ENCODE measurements at regions not wholly inside any gene's neighbourhood (a gene's known extent, or its start where the extent isn't known, plus 50 kb on each side); places are given as distances from the start of the nearest gene placed in this dataset.

DNA sequence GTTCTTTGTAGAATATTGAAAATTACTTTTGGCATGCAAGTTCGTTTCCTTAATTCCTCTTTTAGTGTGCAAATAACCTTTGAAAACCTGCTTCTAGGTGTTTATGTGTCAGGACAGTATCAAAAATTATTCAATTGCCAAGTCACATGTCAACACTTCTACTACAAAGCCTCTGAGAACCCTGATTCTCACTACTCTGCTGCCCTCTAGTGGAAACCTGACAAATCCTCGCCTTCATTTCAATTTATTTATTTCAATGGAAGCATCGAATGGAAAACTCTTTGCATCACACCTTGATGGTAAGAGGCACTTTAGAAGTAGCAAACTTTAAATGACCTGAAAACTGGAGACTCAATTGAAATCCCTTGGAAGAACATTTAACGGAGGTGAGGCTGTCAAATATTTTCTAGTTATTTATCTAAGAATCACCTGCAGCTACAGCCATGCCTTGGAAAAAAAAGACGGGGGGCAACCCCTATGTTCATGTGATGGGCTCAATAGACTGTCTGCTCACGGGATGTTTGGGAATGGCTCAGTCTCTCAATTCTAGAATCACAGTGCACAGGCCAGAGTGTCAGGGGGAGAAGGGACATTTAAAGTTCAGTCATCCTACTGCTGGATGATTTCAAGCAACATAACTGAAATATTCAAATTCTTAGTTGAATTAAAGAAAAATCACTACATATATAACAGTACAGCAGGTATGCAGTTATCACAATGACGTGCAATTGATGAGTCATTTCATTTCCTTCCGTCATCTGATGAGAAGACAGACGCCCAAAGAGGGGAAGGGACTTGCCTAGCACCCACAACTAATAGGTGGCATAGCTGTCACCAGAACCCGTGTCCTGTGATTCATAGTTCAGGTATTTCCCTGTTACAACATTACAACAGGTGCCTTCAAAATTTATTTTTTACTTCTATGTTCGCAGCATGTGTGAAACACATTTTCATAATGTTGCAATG lies 563.9 kb downstream of the TOX3 start:
- dilution Hi-C loops (cut with MboI; ENCODE audit: extremely low pct_ligation_motif_present, low sequenced_read_pairs), result no loop called here
- BruUV-seq (replicated peaks), result no TSS peak
- Histone ChIP-seq H2AFZ (ENCODE audit: low read depth, low read length) (no peak overlapping the region), H3K27ac (ENCODE audit: insufficient read depth, low read depth, low read length) (no peak overlapping the region), H3K9ac (replicated peaks; ENCODE audit: extremely low read depth, insufficient read depth, low read length) (no peak overlapping the region), H3K36me3 (ENCODE audit: control insufficient read depth in 2 of 2, extremely low read depth in 1 of 2, insufficient read depth in 2 of 2, low read length in 2 of 2) (no peaks in the 10 kb centered on the region), H3K4me3 (replicated peaks in 1 of 3; ENCODE audit: insufficient read depth in 1 of 3, low read depth in 1 of 3, low read length in 3 of 3) (no peak overlapping the region), H3K27me3 (ENCODE audit: control insufficient read depth in 2 of 2, insufficient read depth in 2 of 2, low read length in 2 of 2) (no peaks in the 10 kb centered on the region), H4K20me1 (replicated peaks; ENCODE audit: control insufficient read depth, extremely low read depth, insufficient read depth, low read length) (no peaks in the 10 kb centered on the region), H3K4me2 (ENCODE audit: insufficient read depth, low read length) (no peak overlapping the region), H3K9me3 (replicated peaks; ENCODE audit: control insufficient read depth, insufficient read depth, low read length) (no peaks in the 10 kb centered on the region), H3K4me1 (ENCODE audit: control insufficient read depth, extremely low read depth, insufficient read depth, low read length) (no peaks in the 10 kb centered on the region), H3K79me2 (ENCODE audit: control insufficient read depth, insufficient read depth, low read length) (no peaks in the 10 kb centered on the region), H3K9me1 (replicated peaks; ENCODE audit: control insufficient read depth, extremely low read depth, insufficient read depth, low read length) (no peaks in the 10 kb centered on the region)
- TF ChIP-seq POLR2A (IDR thresholded peaks at IDR 0.05; ENCODE audit: low read depth, low read length) (no peak), POLR2AphosphoS5 (IDR thresholded peaks at IDR 0.05; ENCODE audit: insufficient read depth, low read depth, low read length) (no peak), FOS (IDR thresholded peaks at IDR 0.05; ENCODE audit: borderline replicate concordance, insufficient read depth, low read length) (no peak), GATA2 (IDR thresholded peaks at IDR 0.05; ENCODE audit: insufficient read depth, insufficient read length, low read depth, low read length) (no peak)
- TF ChIP-seq, protein P1, sequence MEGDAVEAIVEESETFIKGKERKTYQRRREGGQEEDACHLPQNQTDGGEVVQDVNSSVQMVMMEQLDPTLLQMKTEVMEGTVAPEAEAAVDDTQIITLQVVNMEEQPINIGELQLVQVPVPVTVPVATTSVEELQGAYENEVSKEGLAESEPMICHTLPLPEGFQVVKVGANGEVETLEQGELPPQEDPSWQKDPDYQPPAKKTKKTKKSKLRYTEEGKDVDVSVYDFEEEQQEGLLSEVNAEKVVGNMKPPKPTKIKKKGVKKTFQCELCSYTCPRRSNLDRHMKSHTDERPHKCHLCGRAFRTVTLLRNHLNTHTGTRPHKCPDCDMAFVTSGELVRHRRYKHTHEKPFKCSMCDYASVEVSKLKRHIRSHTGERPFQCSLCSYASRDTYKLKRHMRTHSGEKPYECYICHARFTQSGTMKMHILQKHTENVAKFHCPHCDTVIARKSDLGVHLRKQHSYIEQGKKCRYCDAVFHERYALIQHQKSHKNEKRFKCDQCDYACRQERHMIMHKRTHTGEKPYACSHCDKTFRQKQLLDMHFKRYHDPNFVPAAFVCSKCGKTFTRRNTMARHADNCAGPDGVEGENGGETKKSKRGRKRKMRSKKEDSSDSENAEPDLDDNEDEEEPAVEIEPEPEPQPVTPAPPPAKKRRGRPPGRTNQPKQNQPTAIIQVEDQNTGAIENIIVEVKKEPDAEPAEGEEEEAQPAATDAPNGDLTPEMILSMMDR (IDR thresholded peaks at IDR 0.05; ENCODE audit: extremely low read depth in 1 of 2, insufficient read depth in 1 of 2, low read depth in 1 of 2, low read length in 2 of 2), result peak; percentile 37 to 55
- ChIA-PET CTCF (interaction anchor here (1.0 to 1.1 kb wide), 4 partner anchors 14 to 1628 kb away, joined by 3 to 5 read pairs (median 4); no protein-coding TSS in a partner anchor), POLR2A (no interaction called here)
- intact Hi-C loops (cut with micrococcal nuclease), result no loop called here
- FAIRE-seq (no peak), DNase-seq (ENCODE audit: low read depth, low spot score) (peak; percentile 28)

Data from endothelial cell of umbilical vein (primary cell).